PFSK-1 (cell line): ENCODE measurements at regions not wholly inside any gene's neighbourhood (a gene's known extent, or its start where the extent isn't known, plus 50 kb on each side); places are given as distances from the start of the nearest gene placed in this dataset.

ENCODE experiments used
- FOXP2 ChIP-seq: optimal IDR thresholded peaks from 2 replicates; pipeline ENCODE3; 2011; ENCODE audit warnings: borderline replicate concordance, control low read depth, inconsistent platforms; ENCODE audit not compliant: insufficient read depth; ENCODE audit errors: extremely low read length, extremely low read depth
- POLR2AphosphoS5 ChIP-seq: IDR thresholded peaks from 2 replicates; pipeline ENCODE4 v1.6.1; 2012; ENCODE audit warnings: low read depth, mild to moderate bottlenecking, control low read depth, low read length, moderate library complexity
- REST ChIP-seq, 2 experiments: IDR thresholded peaks; 2 replicates each; pipeline versions ENCODE4 v1.6.1 to v1.8.0; 2011 to 2012; ENCODE audit warnings: low read depth in 2 of 2, low read length in 2 of 2, control low read depth in 1 of 2, inconsistent platforms in 1 of 2, mild to moderate bottlenecking in 1 of 2, moderate library complexity in 1 of 2; ENCODE audit not compliant: insufficient read depth in 1 of 2
- SIN3A ChIP-seq: IDR thresholded peaks from 2 replicates; pipeline ENCODE4 v1.6.1; 2012; ENCODE audit warnings: mild to moderate bottlenecking, low read length, moderate library complexity, borderline replicate concordance; ENCODE audit not compliant: insufficient read depth
- TAF1 ChIP-seq: IDR thresholded peaks from 2 replicates; pipeline ENCODE4 v1.6.1; 2012; ENCODE audit warnings: low read length, control low read depth, borderline replicate concordance; ENCODE audit not compliant: insufficient read depth

- TF ChIP-seq FOXP2 (no peak), TAF1 (no peak)
Observed at GRCh38 chr7:116331020-116331419, 120.7 kb downstream of the TES start.

- TF ChIP-seq FOXP2 (no peak), TAF1 (no peak), SIN3A (no peak)
Observed at GRCh38 chr7:116332766-116333165, 122.4 kb downstream of the TES start.

- no peak for TF ChIP-seq SIN3A
- TF ChIP-seq TAF1, result no peak
- TF ChIP-seq POLR2AphosphoS5, result no peak
- TF ChIP-seq REST (IDR thresholded peaks at IDR 0.05; ENCODE audit: insufficient read depth in 1 of 2, low read depth in 2 of 2, low read length in 2 of 2), result no peak
- TF ChIP-seq FOXP2, result no peak
Observed at GRCh38 chr7:116334555-116334954, 124.2 kb downstream of the TES start.

DNA sequence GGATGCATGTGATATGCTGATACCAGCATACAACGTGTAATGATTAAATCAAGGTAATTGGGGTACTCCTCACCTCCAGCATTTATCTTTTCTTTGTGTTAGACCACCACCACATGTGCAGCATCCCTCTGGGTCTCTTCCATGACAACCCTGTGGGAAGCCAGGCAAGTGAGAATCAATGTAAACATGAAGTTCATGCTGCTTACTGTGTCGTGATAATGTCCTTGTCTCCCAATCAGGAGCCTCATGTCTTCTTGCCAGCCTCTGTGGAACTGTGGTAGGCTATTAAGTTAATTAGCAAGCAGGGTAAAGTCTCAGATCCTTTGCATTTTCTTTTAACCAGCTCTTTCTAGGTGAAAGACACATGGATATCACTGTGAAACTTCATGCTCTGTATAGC is 126.7 kb downstream of the TES start:
- no peak for TF ChIP-seq POLR2AphosphoS5
- no peak for TF ChIP-seq REST (IDR thresholded peaks at IDR 0.05; ENCODE audit: insufficient read depth in 1 of 2, low read depth in 2 of 2, low read length in 2 of 2)
- no peak for TF ChIP-seq TAF1
- no peak for TF ChIP-seq FOXP2
- TF ChIP-seq SIN3A, result no peak

DNA sequence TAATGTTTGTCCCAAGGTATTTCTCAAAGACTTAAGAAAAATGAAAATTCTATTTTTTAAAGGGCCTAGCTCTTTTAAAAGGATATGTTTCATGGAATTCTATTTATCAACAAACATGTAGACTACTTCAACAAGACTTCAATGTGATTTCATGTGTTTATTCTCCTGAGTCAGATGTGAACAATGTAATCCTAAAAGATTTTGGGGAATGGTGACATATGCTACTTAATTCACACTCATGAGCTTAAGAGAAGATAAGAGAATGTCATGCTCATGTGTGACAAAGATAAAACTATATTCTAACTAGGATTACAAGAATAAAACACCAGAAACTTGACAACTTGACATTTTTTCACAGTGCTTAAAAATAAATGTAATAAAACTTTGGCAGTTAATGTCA is 127.5 kb downstream of the TES start:
- no peak for TF ChIP-seq POLR2AphosphoS5
- TF ChIP-seq REST (IDR thresholded peaks at IDR 0.05; ENCODE audit: insufficient read depth in 1 of 2, low read depth in 2 of 2, low read length in 2 of 2), result no peak
- no peak for TF ChIP-seq TAF1
- no peak for TF ChIP-seq SIN3A
- TF ChIP-seq FOXP2, result no peak

GRCh38 chr7:116339564-116339963 is 129.2 kb downstream of the TES start:
- TF ChIP-seq FOXP2 (no peak), TAF1 (no peak), SIN3A (no peak), POLR2AphosphoS5 (no peak), REST (IDR thresholded peaks at IDR 0.05; ENCODE audit: insufficient read depth in 1 of 2, low read depth in 2 of 2, low read length in 2 of 2) (no peak)
